ENCODE measurements at regions not wholly inside any gene's neighbourhood (a gene's known extent, or its start where the extent isn't known, plus 50 kb on each side); places are given as distances from the start of the nearest gene placed in this dataset.

- no peaks in the 10 kb centered on the region for H3K9me3 ChIP-seq
- ATAC-seq: no peak
- H3K4me3 ChIP-seq: no peak overlapping the region
- no peak overlapping the region for H3K27ac ChIP-seq
- H3K27me3 ChIP-seq: no peaks in the 10 kb centered on the region
- no peaks in the 10 kb centered on the region for H3K36me3 ChIP-seq
- TF ChIP-seq POLR2A (IDR thresholded peaks at IDR 0.05) (no peak), EP300 (IDR thresholded peaks at IDR 0.05) (no peak), CTCF (IDR thresholded peaks at IDR 0.05) (no peak), POLR2AphosphoS5 (IDR thresholded peaks at IDR 0.05) (no peak)
- WGBS, 2 donors (ENCODE audit: low coverage in 1 of 2): 68 to 88% methylated on average over 2 to 5 of the region's 6 CpGs
- no peaks in the 10 kb centered on the region for H3K4me1 ChIP-seq
Observed at GRCh38 chr9:13962006-13962405, 351.9 kb downstream of the NFIB start.

- ATAC-seq: no peak
- no peak overlapping the region for H3K4me3 ChIP-seq
- H3K27me3 ChIP-seq: no peaks in the 10 kb centered on the region
- H3K9me3 ChIP-seq: no peaks in the 10 kb centered on the region
- no peaks in the 10 kb centered on the region for H3K36me3 ChIP-seq
- WGBS, 2 donors (ENCODE audit: low coverage in 1 of 2): 90 to 92% methylated on average over 10 to 11 of the region's 11 CpGs
- H3K4me1 ChIP-seq: no peaks in the 10 kb centered on the region
- TF ChIP-seq EP300 (IDR thresholded peaks at IDR 0.05) (no peak), POLR2AphosphoS5 (IDR thresholded peaks at IDR 0.05) (no peak), CTCF (IDR thresholded peaks at IDR 0.05) (no peak), POLR2A (IDR thresholded peaks at IDR 0.05) (no peak)
- no peak overlapping the region for H3K27ac ChIP-seq
Observed at GRCh38 chr9:13960011-13960765, 353.8 kb downstream of the NFIB start.

- 75 to 90% methylated on average over 1 of the region's 1 CpG for WGBS, 2 donors (ENCODE audit: low coverage in 1 of 2)
- Histone ChIP-seq H3K27me3 (no peaks in the 10 kb centered on the region), H3K4me3 (no peak overlapping the region), H3K9me3 (no peaks in the 10 kb centered on the region), H3K27ac (no peak overlapping the region), H3K4me1 (no peaks in the 10 kb centered on the region), H3K36me3 (no peaks in the 10 kb centered on the region)
- no peak for ATAC-seq
- TF ChIP-seq CTCF (IDR thresholded peaks at IDR 0.05): no peak
- no peak for TF ChIP-seq POLR2A (IDR thresholded peaks at IDR 0.05)
- no peak for TF ChIP-seq POLR2AphosphoS5 (IDR thresholded peaks at IDR 0.05)
- no peak for TF ChIP-seq EP300 (IDR thresholded peaks at IDR 0.05)
Observed at GRCh38 chr9:13958672-13959071, 355.3 kb downstream of the NFIB start.

- Histone ChIP-seq H3K27me3 (no peaks in the 10 kb centered on the region), H3K36me3 (no peaks in the 10 kb centered on the region), H3K9me3 (no peaks in the 10 kb centered on the region), H3K27ac (no peak overlapping the region), H3K4me1 (no peaks in the 10 kb centered on the region), H3K4me3 (no peak overlapping the region)
- ATAC-seq: no peak
- TF ChIP-seq CTCF (IDR thresholded peaks at IDR 0.05) (no peak), POLR2A (IDR thresholded peaks at IDR 0.05) (no peak), POLR2AphosphoS5 (IDR thresholded peaks at IDR 0.05) (no peak), EP300 (IDR thresholded peaks at IDR 0.05) (no peak)
- WGBS, 2 donors (ENCODE audit: low coverage in 1 of 2): 60 to 88% methylated on average over 2 of the region's 2 CpGs
Observed at GRCh38 chr9:13957089-13957488, 356.9 kb downstream of the NFIB start.

GRCh38 chr9:13956107-13956506 lies 357.8 kb downstream of the NFIB start:
- no peaks in the 10 kb centered on the region for H3K4me1 ChIP-seq
- H3K36me3 ChIP-seq: no peaks in the 10 kb centered on the region
- H3K27me3 ChIP-seq: no peaks in the 10 kb centered on the region
- TF ChIP-seq EP300 (IDR thresholded peaks at IDR 0.05) (no peak), POLR2AphosphoS5 (IDR thresholded peaks at IDR 0.05) (no peak), CTCF (IDR thresholded peaks at IDR 0.05) (no peak), POLR2A (IDR thresholded peaks at IDR 0.05) (no peak)
- no peak overlapping the region for H3K4me3 ChIP-seq
- WGBS, 2 donors (ENCODE audit: low coverage in 1 of 2): 70 to 73% methylated on average over 4 of the region's 4 CpGs
- H3K27ac ChIP-seq: no peak overlapping the region
- ATAC-seq: no peak
- H3K9me3 ChIP-seq: no peaks in the 10 kb centered on the region

All from gastroesophageal sphincter (tissue), 4 donors.